ENCODE measurements at regions not wholly inside any gene's neighbourhood (a gene's known extent, or its start where the extent isn't known, plus 50 kb on each side); places are given as distances from the start of the nearest gene placed in this dataset.

GRCh38 chr7:32206987-32207386 is 136.8 kb upstream of the PDE1C start:
- H3K9me2 ChIP-seq (ENCODE audit: insufficient read depth) = no peaks in the 10 kb centered on the region
- DNase-seq (ENCODE audit: low read depth, low spot score) (no peak), ATAC-seq (peak; percentile 53; the same call in 1 of the 2 replicates)
- H3K4me2 ChIP-seq (ENCODE audit: low read length) = no peak overlapping the region
- no peak overlapping the region for H2AFZ ChIP-seq (ENCODE audit: low read depth, low read length, poor library complexity, severe bottlenecking)
- peaks cover 26% of the 10 kb centered on the region; the same call in 1 of the 2 replicates for H3K27me3 ChIP-seq (ENCODE audit: insufficient read depth, low read length)
- no peak overlapping the region for H3K27ac ChIP-seq (ENCODE audit: low read depth, low read length)
- H3K9ac ChIP-seq (ENCODE audit: low read length) = no peak overlapping the region
- H4K20me1 ChIP-seq (ENCODE audit: insufficient read depth) = no peaks in the 10 kb centered on the region
- POLR2A ChIA-PET = no interaction called here
- CTCF ChIA-PET = interaction anchor here (1.0 kb wide), 1 partner anchor 143 kb away, joined by 3 read pairs; no protein-coding TSS in a partner anchor
- TF ChIP-seq EGR1 (IDR thresholded peaks at IDR 0.05; ENCODE audit: low read depth) (0 out of 2 replicates have a peak, but pooled peaks have one; percentile 22), FOSL1 (IDR thresholded peaks at IDR 0.05; ENCODE audit: low read depth) (no peak), RAD21 (IDR thresholded peaks at IDR 0.05; ENCODE audit: low read depth) (peak; percentile 42)
- TF ChIP-seq, protein P1, sequence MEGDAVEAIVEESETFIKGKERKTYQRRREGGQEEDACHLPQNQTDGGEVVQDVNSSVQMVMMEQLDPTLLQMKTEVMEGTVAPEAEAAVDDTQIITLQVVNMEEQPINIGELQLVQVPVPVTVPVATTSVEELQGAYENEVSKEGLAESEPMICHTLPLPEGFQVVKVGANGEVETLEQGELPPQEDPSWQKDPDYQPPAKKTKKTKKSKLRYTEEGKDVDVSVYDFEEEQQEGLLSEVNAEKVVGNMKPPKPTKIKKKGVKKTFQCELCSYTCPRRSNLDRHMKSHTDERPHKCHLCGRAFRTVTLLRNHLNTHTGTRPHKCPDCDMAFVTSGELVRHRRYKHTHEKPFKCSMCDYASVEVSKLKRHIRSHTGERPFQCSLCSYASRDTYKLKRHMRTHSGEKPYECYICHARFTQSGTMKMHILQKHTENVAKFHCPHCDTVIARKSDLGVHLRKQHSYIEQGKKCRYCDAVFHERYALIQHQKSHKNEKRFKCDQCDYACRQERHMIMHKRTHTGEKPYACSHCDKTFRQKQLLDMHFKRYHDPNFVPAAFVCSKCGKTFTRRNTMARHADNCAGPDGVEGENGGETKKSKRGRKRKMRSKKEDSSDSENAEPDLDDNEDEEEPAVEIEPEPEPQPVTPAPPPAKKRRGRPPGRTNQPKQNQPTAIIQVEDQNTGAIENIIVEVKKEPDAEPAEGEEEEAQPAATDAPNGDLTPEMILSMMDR (IDR thresholded peaks at IDR 0.05 in 2 of 3, conservative IDR thresholded peaks at IDR 0.05 in 1 of 3; ENCODE audit: borderline replicate concordance in 1 of 3, insufficient read depth in 1 of 3, low read depth in 2 of 3, low read length in 2 of 3) = peak; percentile 13 to 23 (median 20); a peak in 2 of 6 replicates
- intact Hi-C loops (cut with micrococcal nuclease) = no loop called here
- H3K79me2 ChIP-seq (ENCODE audit: insufficient read depth, low read length) = no peaks in the 10 kb centered on the region
- H3K36me3 ChIP-seq (ENCODE audit: control insufficient read depth in 1 of 2, insufficient read depth in 2 of 2, low read length in 2 of 2) = no peaks in the 10 kb centered on the region
- no peak overlapping the region for H3K4me3 ChIP-seq (replicated peaks in 1 of 2; ENCODE audit: low read depth in 1 of 2, low read length in 2 of 2)
- no TSS peak for BruUV-seq (replicated peaks)
- H3K9me3 ChIP-seq (ENCODE audit: control insufficient read depth in 1 of 2, insufficient read depth in 1 of 2, low read depth in 1 of 2, low read length in 2 of 2) = no peaks in the 10 kb centered on the region
- RAD21 ChIA-PET (ENCODE audit: low non-redundant PET in 1 of 2, low total read pairs in 2 of 2, uncharacterized antibody in 2 of 2, unreplicated experiment in 2 of 2) = no interaction called here
- no peaks in the 10 kb centered on the region for H3K4me1 ChIP-seq (ENCODE audit: control insufficient read depth in 1 of 2, insufficient read depth in 2 of 2, low read length in 2 of 2)

- no peak overlapping the region for H3K4me2 ChIP-seq (ENCODE audit: low read length)
- H3K27ac ChIP-seq (ENCODE audit: low read depth, low read length) = no peak overlapping the region
- ChIA-PET POLR2A (no interaction called here), CTCF (interaction anchor here (2.6 kb wide), 1 partner anchor 462 kb away, joined by 18 read pairs; no protein-coding TSS in a partner anchor), RAD21 (ENCODE audit: low non-redundant PET in 1 of 2, low total read pairs in 2 of 2, uncharacterized antibody in 2 of 2, unreplicated experiment in 2 of 2) (no interaction called here)
- H3K36me3 ChIP-seq (ENCODE audit: control insufficient read depth in 1 of 2, insufficient read depth in 2 of 2, low read length in 2 of 2) = no peaks in the 10 kb centered on the region
- DNase-seq (ENCODE audit: low read depth, low spot score) = no peak
- ATAC-seq = no peak
- intact Hi-C loops (cut with micrococcal nuclease) = no loop called here
- no TSS peak for BruUV-seq (replicated peaks)
- no peaks in the 10 kb centered on the region for H3K4me1 ChIP-seq (ENCODE audit: control insufficient read depth in 1 of 2, insufficient read depth in 2 of 2, low read length in 2 of 2)
- H2AFZ ChIP-seq (ENCODE audit: low read depth, low read length, poor library complexity, severe bottlenecking) = no peak overlapping the region
- H3K9me2 ChIP-seq (ENCODE audit: insufficient read depth) = no peaks in the 10 kb centered on the region
- H3K9ac ChIP-seq (ENCODE audit: low read length) = no peak overlapping the region
- no peak overlapping the region for H3K4me3 ChIP-seq (replicated peaks in 1 of 2; ENCODE audit: low read depth in 1 of 2, low read length in 2 of 2)
- no peaks in the 10 kb centered on the region for H4K20me1 ChIP-seq (ENCODE audit: insufficient read depth)
- no peaks in the 10 kb centered on the region for H3K9me3 ChIP-seq (ENCODE audit: control insufficient read depth in 1 of 2, insufficient read depth in 1 of 2, low read depth in 1 of 2, low read length in 2 of 2)
- peaks cover 24% of the 10 kb centered on the region; the same call in 1 of the 2 replicates for H3K27me3 ChIP-seq (ENCODE audit: insufficient read depth, low read length)
- TF ChIP-seq, protein P2, sequence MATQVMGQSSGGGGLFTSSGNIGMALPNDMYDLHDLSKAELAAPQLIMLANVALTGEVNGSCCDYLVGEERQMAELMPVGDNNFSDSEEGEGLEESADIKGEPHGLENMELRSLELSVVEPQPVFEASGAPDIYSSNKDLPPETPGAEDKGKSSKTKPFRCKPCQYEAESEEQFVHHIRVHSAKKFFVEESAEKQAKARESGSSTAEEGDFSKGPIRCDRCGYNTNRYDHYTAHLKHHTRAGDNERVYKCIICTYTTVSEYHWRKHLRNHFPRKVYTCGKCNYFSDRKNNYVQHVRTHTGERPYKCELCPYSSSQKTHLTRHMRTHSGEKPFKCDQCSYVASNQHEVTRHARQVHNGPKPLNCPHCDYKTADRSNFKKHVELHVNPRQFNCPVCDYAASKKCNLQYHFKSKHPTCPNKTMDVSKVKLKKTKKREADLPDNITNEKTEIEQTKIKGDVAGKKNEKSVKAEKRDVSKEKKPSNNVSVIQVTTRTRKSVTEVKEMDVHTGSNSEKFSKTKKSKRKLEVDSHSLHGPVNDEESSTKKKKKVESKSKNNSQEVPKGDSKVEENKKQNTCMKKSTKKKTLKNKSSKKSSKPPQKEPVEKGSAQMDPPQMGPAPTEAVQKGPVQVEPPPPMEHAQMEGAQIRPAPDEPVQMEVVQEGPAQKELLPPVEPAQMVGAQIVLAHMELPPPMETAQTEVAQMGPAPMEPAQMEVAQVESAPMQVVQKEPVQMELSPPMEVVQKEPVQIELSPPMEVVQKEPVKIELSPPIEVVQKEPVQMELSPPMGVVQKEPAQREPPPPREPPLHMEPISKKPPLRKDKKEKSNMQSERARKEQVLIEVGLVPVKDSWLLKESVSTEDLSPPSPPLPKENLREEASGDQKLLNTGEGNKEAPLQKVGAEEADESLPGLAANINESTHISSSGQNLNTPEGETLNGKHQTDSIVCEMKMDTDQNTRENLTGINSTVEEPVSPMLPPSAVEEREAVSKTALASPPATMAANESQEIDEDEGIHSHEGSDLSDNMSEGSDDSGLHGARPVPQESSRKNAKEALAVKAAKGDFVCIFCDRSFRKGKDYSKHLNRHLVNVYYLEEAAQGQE (IDR thresholded peaks at IDR 0.05; ENCODE audit: low read depth) = no peak
- no peak for TF ChIP-seq ZNF274 (IDR thresholded peaks at IDR 0.05; ENCODE audit: low read depth, low read length)
- TF ChIP-seq, protein P1 (IDR thresholded peaks at IDR 0.05 in 2 of 3, conservative IDR thresholded peaks at IDR 0.05 in 1 of 3; ENCODE audit: borderline replicate concordance in 1 of 3, insufficient read depth in 1 of 3, low read depth in 2 of 3, low read length in 2 of 3) = no peak
- no peaks in the 10 kb centered on the region for H3K79me2 ChIP-seq (ENCODE audit: insufficient read depth, low read length)
These were observed 136.3 kb upstream of the PDE1C start for GRCh38 chr7:32206488-32206887.

Measured in HCT116 (cell line).